ENCODE measurements at regions not wholly inside any gene's neighbourhood (a gene's known extent, or its start where the extent isn't known, plus 50 kb on each side); places are given as distances from the start of the nearest gene placed in this dataset.

- TF ChIP-seq POLR2AphosphoS5 (IDR thresholded peaks at IDR 0.05; ENCODE audit: low read depth, low read length) (no peak), TAF1 (IDR thresholded peaks at IDR 0.05; ENCODE audit: borderline replicate concordance, low read depth, low read length) (no peak), CTCF (IDR thresholded peaks at IDR 0.05) (no peak), EZH2phosphoT487 (IDR thresholded peaks at IDR 0.05; ENCODE audit: borderline replicate concordance, low read depth) (no peak)
Measured at GRCh38 chr13:106700439-106700838, 132.5 kb upstream of the ARGLU1 start.
